Ishikawa (cell line): ENCODE measurements at regions not wholly inside any gene's neighbourhood (a gene's known extent, or its start where the extent isn't known, plus 50 kb on each side); places are given as distances from the start of the nearest gene placed in this dataset.

Experiments
- CEBPB ChIP-seq: IDR thresholded peaks from 2 replicates; pipeline ENCODE4 v1.6.1; 2012
- CREB1 ChIP-seq: IDR thresholded peaks from 2 replicates; pipeline ENCODE4 v1.6.1; 2012; ENCODE audit warnings: low read depth
- EGR1 ChIP-seq: IDR thresholded peaks from 2 replicates; pipeline ENCODE4 v1.6.1; 2012
- EP300 ChIP-seq: IDR thresholded peaks from 2 replicates; pipeline ENCODE4 v1.6.1; 2012; ENCODE audit warnings: borderline replicate concordance
- FOXM1 ChIP-seq: IDR thresholded peaks from 2 replicates; pipeline ENCODE4 v1.6.1; 2012; ENCODE audit warnings: low read depth, borderline replicate concordance
- MAX ChIP-seq: IDR thresholded peaks from 2 replicates; pipeline ENCODE4 v1.6.1; 2012
- NFIC ChIP-seq: IDR thresholded peaks from 2 replicates; pipeline ENCODE4 v1.6.1; 2012
- RAD21 ChIP-seq: IDR thresholded peaks from 2 replicates; pipeline ENCODE4 v1.6.1; 2012; ENCODE audit warnings: low read depth
- REST ChIP-seq: IDR thresholded peaks from 2 replicates; pipeline ENCODE4 v1.6.1; 2012; ENCODE audit warnings: low read depth, mild to moderate bottlenecking
- TAF1 ChIP-seq: IDR thresholded peaks from 2 replicates; pipeline ENCODE4 v1.6.1; 2012; ENCODE audit warnings: low read depth, mild to moderate bottlenecking
- TCF12 ChIP-seq: IDR thresholded peaks from 2 replicates; pipeline ENCODE4 v1.6.1; 2012; ENCODE audit warnings: low read depth
- TEAD4 ChIP-seq: IDR thresholded peaks from 2 replicates; pipeline ENCODE4 v1.6.1; 2012
- USF1 ChIP-seq: IDR thresholded peaks from 2 replicates; pipeline ENCODE4 v1.6.1; 2012
- YY1 ChIP-seq: IDR thresholded peaks from 2 replicates; pipeline ENCODE4 v1.6.1; 2012; ENCODE audit warnings: low read depth
- ZBTB7A ChIP-seq: IDR thresholded peaks from 2 replicates; pipeline ENCODE4 v1.6.1; 2012; ENCODE audit warnings: low read depth

- no peak for TF ChIP-seq REST
- no peak for TF ChIP-seq EP300
- no peak for TF ChIP-seq CREB1
- TF ChIP-seq TCF12: no peak
- no peak for TF ChIP-seq CEBPB
- no peak for TF ChIP-seq YY1
- TF ChIP-seq USF1: no peak
- TF ChIP-seq NFIC: no peak
- no peak for TF ChIP-seq RAD21
- no peak for TF ChIP-seq TEAD4
These were observed 674.6 kb upstream of the SGCG start for GRCh38 chr13:22506096-22506691.

GRCh38 chr13:22517544-22517943, 663.2 kb upstream of the SGCG start:
- TF ChIP-seq MAX (no peak), FOXM1 (no peak), RAD21 (no peak), TCF12 (no peak), YY1 (no peak), CEBPB (no peak), TEAD4 (no peak), REST (no peak), ZBTB7A (no peak), TAF1 (no peak), EGR1 (no peak), USF1 (no peak), NFIC (no peak), EP300 (no peak), CREB1 (no peak)

GRCh38 chr13:22536851-22537250, 643.9 kb upstream of the SGCG start:
- no peak for TF ChIP-seq CREB1
- no peak for TF ChIP-seq CEBPB
- no peak for TF ChIP-seq TCF12

- no peak for TF ChIP-seq CEBPB
These were observed 642.4 kb upstream of the SGCG start for GRCh38 chr13:22538400-22538799.

GRCh38 chr13:22549126-22549525, 631.7 kb upstream of the SGCG start:
- no peak for TF ChIP-seq MAX
- TF ChIP-seq REST: no peak

- no peak for TF ChIP-seq YY1
- no peak for TF ChIP-seq FOXM1
- TF ChIP-seq ZBTB7A: no peak
- no peak for TF ChIP-seq CEBPB
- TF ChIP-seq RAD21: no peak
- no peak for TF ChIP-seq REST
These were observed 619.2 kb upstream of the SGCG start for GRCh38 chr13:22561581-22561980.
